ENCODE measurements at regions not wholly inside any gene's neighbourhood (a gene's known extent, or its start where the extent isn't known, plus 50 kb on each side); places are given as distances from the start of the nearest gene placed in this dataset.

DNA sequence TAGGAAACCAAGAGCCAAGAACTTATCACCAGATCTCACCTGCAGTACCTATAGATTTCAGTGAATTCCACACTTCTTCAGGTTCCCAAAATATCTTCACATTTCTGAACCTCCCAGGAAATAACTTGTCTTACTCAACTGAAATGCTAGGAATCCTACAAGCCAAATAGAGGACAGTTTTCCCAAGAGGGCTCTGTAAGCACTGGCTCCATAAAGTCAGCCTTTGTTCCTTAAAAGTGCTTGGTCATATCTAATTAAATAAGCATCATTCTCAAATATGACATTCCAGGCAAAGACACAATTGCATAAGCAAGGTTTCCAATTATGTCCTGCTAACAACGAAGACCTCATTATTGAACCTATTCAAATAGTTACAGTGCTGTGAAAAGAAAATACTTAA is 154.6 kb upstream of the MGAT5 start:
- H3K27ac Mint-ChIP-seq = no peak overlapping the region

DNA sequence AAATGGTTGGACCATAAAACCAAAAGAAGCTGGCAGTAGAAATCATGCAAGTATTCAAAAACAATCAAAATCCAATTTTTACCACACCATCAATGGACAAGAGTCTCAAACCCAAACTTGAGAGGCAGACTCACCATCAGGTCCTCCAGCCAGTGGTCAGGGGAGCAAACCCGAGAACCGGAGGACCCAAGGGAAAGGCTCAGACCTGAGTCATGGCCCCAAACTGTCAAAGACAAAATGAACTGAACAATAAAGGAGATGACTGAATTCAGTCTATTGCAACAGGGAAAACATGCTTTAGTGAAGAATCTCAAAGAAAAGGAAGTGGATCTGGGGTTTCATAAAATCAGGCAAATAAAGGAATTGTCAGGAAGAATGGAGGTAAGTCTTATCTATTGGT is 150.7 kb upstream of the MGAT5 start:
- H3K27me3 Mint-ChIP-seq (ENCODE audit: insufficient read depth) = peaks cover 7% of the 10 kb centered on the region
- TF ChIP-seq, protein P1, sequence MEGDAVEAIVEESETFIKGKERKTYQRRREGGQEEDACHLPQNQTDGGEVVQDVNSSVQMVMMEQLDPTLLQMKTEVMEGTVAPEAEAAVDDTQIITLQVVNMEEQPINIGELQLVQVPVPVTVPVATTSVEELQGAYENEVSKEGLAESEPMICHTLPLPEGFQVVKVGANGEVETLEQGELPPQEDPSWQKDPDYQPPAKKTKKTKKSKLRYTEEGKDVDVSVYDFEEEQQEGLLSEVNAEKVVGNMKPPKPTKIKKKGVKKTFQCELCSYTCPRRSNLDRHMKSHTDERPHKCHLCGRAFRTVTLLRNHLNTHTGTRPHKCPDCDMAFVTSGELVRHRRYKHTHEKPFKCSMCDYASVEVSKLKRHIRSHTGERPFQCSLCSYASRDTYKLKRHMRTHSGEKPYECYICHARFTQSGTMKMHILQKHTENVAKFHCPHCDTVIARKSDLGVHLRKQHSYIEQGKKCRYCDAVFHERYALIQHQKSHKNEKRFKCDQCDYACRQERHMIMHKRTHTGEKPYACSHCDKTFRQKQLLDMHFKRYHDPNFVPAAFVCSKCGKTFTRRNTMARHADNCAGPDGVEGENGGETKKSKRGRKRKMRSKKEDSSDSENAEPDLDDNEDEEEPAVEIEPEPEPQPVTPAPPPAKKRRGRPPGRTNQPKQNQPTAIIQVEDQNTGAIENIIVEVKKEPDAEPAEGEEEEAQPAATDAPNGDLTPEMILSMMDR (conservative IDR thresholded peaks at IDR 0.05) = no peak
- H3K27ac Mint-ChIP-seq = peak overlapping the region; percentile 0
- no peak for DNase-seq
- H3K36me3 ChIP-seq (ENCODE audit: control insufficient read depth, insufficient read depth, low read length) = no peaks in the 10 kb centered on the region
- H3K4me3 ChIP-seq (ENCODE audit: low read length) = peak overlapping the region; percentile 24
- no peak overlapping the region for H3K9ac ChIP-seq (ENCODE audit: extremely low read depth, low read length, poor library complexity, severe bottlenecking)
- H3K4me3 Mint-ChIP-seq = no peak overlapping the region
- no peaks in the 10 kb centered on the region for H3K36me3 Mint-ChIP-seq (ENCODE audit: low read depth)
- WGBS, 2 experiments (ENCODE audit: insufficient coverage in 1 of 2, insufficient read length in 1 of 2) = 94 to 99% methylated on average over 2 of the region's 2 CpGs
- H3K27me3 ChIP-seq (ENCODE audit: control insufficient read depth, insufficient read depth, low read length, poor library complexity, severe bottlenecking) = no peaks in the 10 kb centered on the region
- H3K4me1 ChIP-seq (ENCODE audit: control insufficient read depth, insufficient read depth, low read length) = peaks cover 16% of the 10 kb centered on the region
- no peaks in the 10 kb centered on the region for H3K9me3 ChIP-seq (ENCODE audit: control insufficient read depth, low read length)
- H3K9me3 Mint-ChIP-seq = peaks cover 3% of the 10 kb centered on the region
- no peak overlapping the region for H3K27ac ChIP-seq (ENCODE audit: low read depth, low read length)
- peaks cover 53% of the 10 kb centered on the region for H3K4me1 Mint-ChIP-seq

More for the DNA sequence above, 154.6 kb upstream of the MGAT5 start:
- Histone ChIP-seq H3K9me3 (ENCODE audit: control insufficient read depth, low read length) (peaks cover 10% of the 10 kb centered on the region), H3K9ac (ENCODE audit: extremely low read depth, low read length, poor library complexity, severe bottlenecking) (no peak overlapping the region), H3K27me3 (ENCODE audit: control insufficient read depth, insufficient read depth, low read length, poor library complexity, severe bottlenecking) (no peaks in the 10 kb centered on the region), H3K36me3 (ENCODE audit: control insufficient read depth, insufficient read depth, low read length) (no peaks in the 10 kb centered on the region), H3K4me1 (ENCODE audit: control insufficient read depth, insufficient read depth, low read length) (peaks cover 16% of the 10 kb centered on the region), H3K4me3 (ENCODE audit: low read length) (no peak overlapping the region), H3K27ac (ENCODE audit: low read depth, low read length) (no peak overlapping the region)
- H3K4me3 Mint-ChIP-seq = no peak overlapping the region
- H3K9me3 Mint-ChIP-seq = peaks cover 4% of the 10 kb centered on the region
- no peaks in the 10 kb centered on the region for H3K27me3 Mint-ChIP-seq (ENCODE audit: insufficient read depth)
- peaks cover 60% of the 10 kb centered on the region for H3K4me1 Mint-ChIP-seq
- TF ChIP-seq, protein P1 (conservative IDR thresholded peaks at IDR 0.05) = no peak
- no peaks in the 10 kb centered on the region for H3K36me3 Mint-ChIP-seq (ENCODE audit: low read depth)
- WGBS, 2 experiments (ENCODE audit: insufficient coverage in 1 of 2, insufficient read length in 1 of 2) = 88% methylated on average over 1 of the region's 1 CpG; no CpG with 5 or more reads in 1 of the 2 experiments
- no peak for DNase-seq

DNA sequence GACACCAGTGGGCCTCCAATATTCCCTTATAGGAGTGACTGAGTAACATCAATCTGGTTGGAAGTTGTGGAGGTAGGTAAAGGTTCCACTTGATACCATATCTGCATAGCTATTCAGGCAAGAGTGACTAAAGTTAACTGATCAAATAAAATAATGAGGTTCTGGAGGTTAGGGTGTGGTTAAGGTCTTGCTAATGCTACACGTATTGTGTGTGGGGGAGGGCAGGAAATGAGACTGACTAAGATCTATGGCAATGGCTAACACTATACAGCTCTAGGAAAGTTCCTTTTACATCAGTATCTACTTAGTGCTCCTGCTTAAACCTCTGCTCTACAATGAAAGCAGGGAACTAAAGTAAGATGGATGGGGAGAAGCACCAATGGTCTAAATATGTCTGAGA is 149.1 kb upstream of the MGAT5 start:
- Mint-ChIP-seq H3K9me3 (peaks cover 11% of the 10 kb centered on the region), H3K27ac (no peak overlapping the region), H3K4me1 (peaks cover 39% of the 10 kb centered on the region), H3K27me3 (ENCODE audit: insufficient read depth) (peaks cover 7% of the 10 kb centered on the region), H3K4me3 (no peak overlapping the region), H3K36me3 (ENCODE audit: low read depth) (no peaks in the 10 kb centered on the region)
- peaks cover under 1% of the 10 kb centered on the region for H3K9me3 ChIP-seq (ENCODE audit: control insufficient read depth, low read length)
- no peak overlapping the region for H3K27ac ChIP-seq (ENCODE audit: low read depth, low read length)
- WGBS, 2 experiments (ENCODE audit: insufficient coverage in 1 of 2, insufficient read length in 1 of 2) = 82% methylated on average over 1 of the region's 1 CpG; no CpG with 5 or more reads in 1 of the 2 experiments
- no peaks in the 10 kb centered on the region for H3K27me3 ChIP-seq (ENCODE audit: control insufficient read depth, insufficient read depth, low read length, poor library complexity, severe bottlenecking)
- no peak overlapping the region for H3K9ac ChIP-seq (ENCODE audit: extremely low read depth, low read length, poor library complexity, severe bottlenecking)
- TF ChIP-seq, protein P1 (conservative IDR thresholded peaks at IDR 0.05) = no peak
- no peak for DNase-seq
- no peak overlapping the region for H3K4me3 ChIP-seq (ENCODE audit: low read length)
- H3K4me1 ChIP-seq (ENCODE audit: control insufficient read depth, insufficient read depth, low read length) = peaks cover 10% of the 10 kb centered on the region
- no peaks in the 10 kb centered on the region for H3K36me3 ChIP-seq (ENCODE audit: control insufficient read depth, insufficient read depth, low read length)
